ENCODE measurements at regions not wholly inside any gene's neighbourhood (a gene's known extent, or its start where the extent isn't known, plus 50 kb on each side); places are given as distances from the start of the nearest gene placed in this dataset.

GRCh38 chr2:18915227-18915626 is 325.9 kb upstream of the NT5C1B start:
- H3K18ac ChIP-seq (ENCODE audit: low read depth, low read length): peak overlapping the region; percentile 46; the same call in 1 of the 2 replicates
- dilution Hi-C loops (cut with HindIII; ENCODE audit: low sequenced_read_pairs, unreplicated experiment): no loop called here
- no peak overlapping the region for H2BK20ac ChIP-seq (ENCODE audit: low read depth, low read length)
- no peak overlapping the region for H3K9ac ChIP-seq (ENCODE audit: low read depth, low read length)
- WGBS, 2 experiments (ENCODE audit: extremely low coverage in 2 of 2, insufficient read length in 1 of 2): no CpG with 5 or more reads among the region's 1 CpG
- ChIA-PET POLR2A (ENCODE audit: unreplicated experiment) (no interaction called here), CTCF (interaction anchor here (1.2 kb wide), 1 partner anchor 73 kb away, joined by 3 read pairs; no protein-coding TSS in a partner anchor)
- H3K9me3 ChIP-seq (ENCODE audit: control insufficient read depth, insufficient read depth, low read length): no peaks in the 10 kb centered on the region
- H3K27ac ChIP-seq (ENCODE audit: insufficient read depth, low read length): no peak overlapping the region
- H2BK15ac ChIP-seq (ENCODE audit: low read depth, low read length): no peak overlapping the region
- no peak overlapping the region for H3K23ac ChIP-seq (ENCODE audit: low read depth, low read length)
- no peak overlapping the region for H4K5ac ChIP-seq (ENCODE audit: low read depth, low read length)
- H4K8ac ChIP-seq (ENCODE audit: low read depth in 2 of 2, low read length in 2 of 2): no peak overlapping the region
- no peaks in the 10 kb centered on the region for H3K27me3 ChIP-seq (ENCODE audit: control insufficient read depth, insufficient read depth, low read length)
- ATAC-seq (ENCODE audit: low read depth) (no peak), DNase-seq (no peak)
- no peak overlapping the region for H2BK5ac ChIP-seq (ENCODE audit: low read depth, low read length, poor library complexity, severe bottlenecking)
- no peak overlapping the region for H2AFZ ChIP-seq (replicated peaks; ENCODE audit: low read length, poor library complexity)
- H3K79me1 ChIP-seq (ENCODE audit: low read depth in 1 of 2, low read length in 2 of 2): peaks cover 0 to 5% of the 10 kb centered on the region in 2 experiments; a peak in 1 of 4 replicates
- H2AK5ac ChIP-seq (ENCODE audit: low read depth, low read length): no peak overlapping the region
- TF ChIP-seq MAZ (IDR thresholded peaks at IDR 0.05; ENCODE audit: borderline replicate concordance, low read depth, low read length) (no peak), FOS (IDR thresholded peaks at IDR 0.05; ENCODE audit: low read depth, low read length) (no peak), POLR2A (IDR thresholded peaks at IDR 0.05; ENCODE audit: low read depth, low read length) (no peak), CTCF (conservative IDR thresholded peaks at IDR 0.05; ENCODE audit: low read depth, low read length) (no peak), RCOR1 (IDR thresholded peaks at IDR 0.05; ENCODE audit: insufficient replicate concordance, low read length) (no peak)
- TF ChIP-seq, protein P1, sequence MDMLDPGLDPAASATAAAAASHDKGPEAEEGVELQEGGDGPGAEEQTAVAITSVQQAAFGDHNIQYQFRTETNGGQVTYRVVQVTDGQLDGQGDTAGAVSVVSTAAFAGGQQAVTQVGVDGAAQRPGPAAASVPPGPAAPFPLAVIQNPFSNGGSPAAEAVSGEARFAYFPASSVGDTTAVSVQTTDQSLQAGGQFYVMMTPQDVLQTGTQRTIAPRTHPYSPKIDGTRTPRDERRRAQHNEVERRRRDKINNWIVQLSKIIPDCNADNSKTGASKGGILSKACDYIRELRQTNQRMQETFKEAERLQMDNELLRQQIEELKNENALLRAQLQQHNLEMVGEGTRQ (IDR thresholded peaks at IDR 0.05; ENCODE audit: low read depth, low read length): no peak
- H2AK9ac ChIP-seq (replicated peaks; ENCODE audit: low read depth, low read length, poor library complexity): no peak overlapping the region
- no peak overlapping the region for H3K4ac ChIP-seq (ENCODE audit: low read depth, low read length)
- H3K36me3 ChIP-seq (ENCODE audit: control insufficient read depth, insufficient read depth, low read length): no peaks in the 10 kb centered on the region
- no peak overlapping the region for H4K91ac ChIP-seq (ENCODE audit: insufficient read depth, low read depth, low read length)
- in situ Hi-C loops (cut with MboI; ENCODE audit: low sequenced_read_pairs): no loop called here
- no TSS peak for BruUV-seq (replicated peaks)
- intact Hi-C loops (cut with micrococcal nuclease): no loop called here
- no peak overlapping the region for H3K56ac ChIP-seq (ENCODE audit: extremely low read depth, insufficient read depth, low read length)
- H3K4me3 ChIP-seq (ENCODE audit: insufficient read depth, low read depth, low read length): no peak overlapping the region
- peaks cover 17% of the 10 kb centered on the region for H3K9me1 ChIP-seq (ENCODE audit: insufficient read depth, low read length)
- H2BK120ac ChIP-seq (ENCODE audit: low read depth, low read length): no peak overlapping the region; the same call in 1 of the 2 replicates
- peaks cover 9% of the 10 kb centered on the region for H3K4me1 ChIP-seq (ENCODE audit: control insufficient read depth, insufficient read depth, low read length)
- no peak overlapping the region for H3K4me2 ChIP-seq (ENCODE audit: low read depth, low read length)
- no peak overlapping the region for H3K14ac ChIP-seq (replicated peaks; ENCODE audit: low read depth, low read length)
- no peaks in the 10 kb centered on the region for H4K20me1 ChIP-seq (ENCODE audit: insufficient read depth, low read length)

Measured in IMR-90 (cell line).